Ureter (tissue), 1 donor: ENCODE measurements at regions not wholly inside any gene's neighbourhood (a gene's known extent, or its start where the extent isn't known, plus 50 kb on each side); places are given as distances from the start of the nearest gene placed in this dataset.
"Not testable (repeated sequence)": the region's sequence is repeated elsewhere in the genome, so short reads cannot be mapped to it uniquely, and the experiment has no call there.

Experiments
- DNase-seq: peaks from one replicate; pipeline ENCODE4 v3.0.0-alpha.2; 2020; ENCODE audit warnings: low spot score
- donor health status: DM: yes; HTN: yes; CAD: no.

DNA sequence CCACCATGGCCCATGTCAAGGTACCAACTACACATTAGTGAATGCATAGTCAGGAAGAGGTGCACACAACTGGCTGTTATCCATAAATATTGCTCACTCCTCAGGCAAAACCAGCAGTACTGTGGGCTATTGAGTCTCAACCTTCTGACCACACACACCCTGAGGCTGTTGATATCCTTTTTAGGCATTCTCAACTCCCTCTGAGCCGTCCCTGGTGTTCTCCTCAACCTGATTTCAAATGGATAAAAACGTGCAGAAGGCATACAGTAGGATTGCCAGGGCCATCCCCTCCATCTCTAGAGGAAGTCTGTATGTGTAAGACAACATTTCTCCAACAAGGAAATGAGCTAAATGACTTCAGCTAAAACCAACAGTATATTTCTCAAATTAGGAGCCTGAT, 98.7 kb upstream of the KLHL13 start:
- DNase-seq = no peak

DNA sequence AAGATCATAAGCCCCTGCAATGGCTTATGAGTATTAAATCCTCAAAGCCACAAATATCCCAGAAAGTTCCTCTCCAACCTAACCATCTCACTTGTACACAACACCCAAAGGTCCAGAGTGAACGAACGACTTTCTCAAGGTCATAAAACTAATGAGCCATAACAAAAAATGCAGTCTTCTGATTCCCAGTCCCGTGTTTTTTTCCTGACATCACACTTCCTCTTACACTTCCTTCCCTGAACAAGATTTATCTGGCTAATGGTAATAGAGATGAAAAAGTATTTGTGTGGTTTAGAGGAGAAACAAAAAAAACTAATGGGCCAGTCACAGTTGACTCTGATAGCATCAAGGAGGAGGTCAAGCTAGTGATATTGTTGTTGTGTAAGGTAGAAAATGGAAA, 99.5 kb upstream of the KLHL13 start:
- no peak for DNase-seq

DNA sequence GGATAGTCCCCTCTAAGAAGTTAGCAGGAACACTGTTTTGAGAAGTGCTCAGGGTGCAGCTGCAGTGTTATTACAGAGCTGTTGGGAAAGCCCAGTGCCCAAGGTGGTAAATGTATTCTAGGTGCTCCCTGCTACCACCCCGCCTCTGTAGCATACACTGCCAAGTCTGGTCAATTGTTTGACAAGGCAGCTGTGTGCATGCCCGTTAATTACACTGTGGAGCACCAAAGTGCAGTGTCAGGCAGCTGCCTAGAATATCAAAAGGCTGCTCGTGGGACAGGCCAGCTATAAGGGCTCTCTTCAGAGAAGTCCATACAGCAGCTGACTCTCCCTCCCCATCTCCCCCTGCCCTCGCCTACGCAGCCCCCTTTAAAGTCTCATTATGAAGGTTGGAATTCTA, 99.9 kb upstream of the KLHL13 start:
- no peak for DNase-seq

DNA sequence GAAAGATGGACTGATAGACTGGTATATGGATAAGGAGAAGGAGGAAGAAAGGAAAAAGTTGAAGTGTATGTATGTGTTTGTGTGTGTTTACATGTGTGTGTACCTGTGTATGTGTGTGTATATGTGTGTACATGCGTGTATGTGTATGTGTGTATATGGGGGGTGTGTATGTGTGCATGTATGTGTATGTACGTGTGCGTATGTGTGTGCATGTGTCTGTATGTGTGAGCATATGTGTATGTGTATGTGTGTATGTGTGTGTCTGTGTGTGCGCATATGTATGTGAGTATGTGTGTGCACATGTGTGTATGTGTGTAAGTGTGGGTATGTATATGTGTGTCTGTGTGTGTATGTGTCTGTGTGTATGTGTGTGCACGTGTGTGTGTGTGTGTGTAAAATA, 101.5 kb upstream of the KLHL13 start:
- DNase-seq = no peak

DNA sequence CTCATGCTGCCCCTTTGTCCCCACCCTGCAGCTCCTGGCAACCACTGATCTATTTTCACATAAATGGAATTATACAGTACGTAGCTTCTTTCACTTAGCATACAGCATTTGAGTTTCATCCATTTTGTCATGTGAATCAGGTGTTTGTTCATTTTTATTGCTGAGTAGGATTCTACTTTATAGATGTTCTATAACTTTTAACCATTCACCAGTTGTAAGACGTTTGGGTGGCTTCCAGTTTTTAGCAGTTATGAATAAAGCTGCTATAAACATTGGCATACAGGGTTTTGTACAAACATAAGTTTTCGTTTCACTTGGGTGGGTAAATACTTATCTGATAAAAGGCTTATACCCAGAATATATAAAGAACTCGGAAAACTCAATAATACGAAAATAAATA, 102.3 kb upstream of the KLHL13 start:
- no peak for DNase-seq

DNA sequence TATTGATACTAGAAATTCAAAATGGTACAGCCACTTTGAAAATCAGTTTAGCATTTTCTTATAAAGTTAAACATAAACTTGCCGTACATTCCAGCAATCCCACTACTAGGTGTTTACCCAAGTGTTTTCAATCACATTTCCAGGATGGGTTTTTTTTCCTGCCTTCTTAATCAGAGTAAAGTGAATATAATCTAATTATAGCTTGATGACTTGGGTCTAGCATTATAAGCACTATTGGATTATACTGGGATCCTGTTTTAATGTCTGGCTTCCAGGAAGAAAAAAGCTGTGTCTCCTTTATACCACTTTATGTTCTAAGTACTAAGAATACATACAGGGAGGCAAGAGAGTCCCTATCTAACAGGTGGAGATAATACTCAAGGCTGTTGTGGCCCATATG, 103.3 kb upstream of the KLHL13 start:
- DNase-seq = no peak

DNA sequence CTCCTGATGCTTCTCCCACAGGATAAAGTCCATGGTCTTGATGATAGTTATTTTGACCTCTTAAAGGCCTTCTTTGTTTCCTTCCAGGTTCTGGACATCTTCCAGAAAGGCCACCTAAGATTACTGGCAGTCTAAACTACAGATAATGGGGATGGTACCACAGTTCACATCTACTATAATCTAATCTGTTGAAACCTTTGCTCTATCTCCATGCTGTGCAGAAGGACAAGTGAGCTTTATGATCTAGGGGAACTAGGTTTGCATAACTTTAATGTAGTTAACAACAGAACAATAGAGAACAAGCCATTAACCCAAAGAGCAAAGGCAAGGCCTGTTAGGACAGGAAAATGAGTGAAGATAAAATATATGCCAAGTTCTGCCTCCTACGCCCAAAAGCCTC, 103.9 kb upstream of the KLHL13 start:
- DNase-seq = no peak

DNA sequence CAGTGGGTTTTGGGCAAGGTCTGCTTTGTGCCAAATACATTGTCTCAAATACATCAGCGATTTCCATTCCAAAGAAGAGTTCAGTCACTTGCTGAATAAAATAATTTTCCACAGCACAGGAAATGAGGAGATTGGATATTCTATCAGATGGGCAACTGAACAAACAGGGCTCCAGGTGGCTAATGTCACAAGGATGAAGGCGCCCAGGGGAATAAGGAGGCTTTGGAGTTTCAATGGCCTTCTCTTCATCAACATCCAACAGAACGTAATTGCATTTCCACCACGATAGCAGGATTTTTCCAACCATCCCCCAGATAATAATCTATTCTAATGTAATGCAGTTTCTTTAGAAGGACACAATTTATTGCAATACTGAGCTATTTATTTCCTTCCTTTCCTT, 104.7 kb upstream of the KLHL13 start:
- no peak for DNase-seq

DNA sequence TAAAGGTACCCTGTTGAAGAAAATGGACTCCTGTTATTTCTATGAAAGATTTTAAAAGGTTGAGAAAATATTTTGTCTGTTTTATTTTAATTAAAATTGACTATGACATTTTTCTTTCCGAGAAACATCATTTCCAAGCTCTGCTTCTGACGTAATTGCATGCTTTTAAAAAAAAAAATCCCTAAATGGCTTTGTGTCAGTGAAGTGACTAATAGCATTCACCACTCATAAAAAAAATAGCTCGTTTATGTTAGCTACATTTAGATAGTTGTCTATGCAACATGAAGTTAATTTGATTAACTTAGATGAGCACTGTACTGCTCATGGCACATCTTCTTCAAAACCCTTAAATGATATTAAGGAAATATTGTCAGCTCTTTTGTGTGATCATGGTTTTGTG, 105.1 kb upstream of the KLHL13 start:
- DNase-seq = no peak

DNA sequence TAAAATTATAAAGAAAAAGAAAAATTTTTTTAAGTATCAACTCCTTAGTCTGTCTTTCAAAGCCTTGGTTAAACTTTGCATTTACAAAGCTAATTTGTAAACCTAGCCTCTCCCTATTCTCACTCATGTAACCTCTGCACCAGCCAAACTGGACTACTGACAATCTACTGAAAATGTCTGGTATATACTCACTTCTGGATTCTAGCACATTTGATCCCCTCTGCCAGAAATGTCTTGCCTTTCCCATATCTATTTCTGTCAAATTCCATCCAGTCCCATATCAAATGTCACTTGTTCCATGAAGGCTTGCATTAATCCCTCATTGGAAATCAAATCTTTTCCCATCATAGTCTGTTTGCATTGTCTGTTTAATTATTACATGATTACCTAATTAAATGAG, 105.8 kb upstream of the KLHL13 start:
- no peak for DNase-seq

DNA sequence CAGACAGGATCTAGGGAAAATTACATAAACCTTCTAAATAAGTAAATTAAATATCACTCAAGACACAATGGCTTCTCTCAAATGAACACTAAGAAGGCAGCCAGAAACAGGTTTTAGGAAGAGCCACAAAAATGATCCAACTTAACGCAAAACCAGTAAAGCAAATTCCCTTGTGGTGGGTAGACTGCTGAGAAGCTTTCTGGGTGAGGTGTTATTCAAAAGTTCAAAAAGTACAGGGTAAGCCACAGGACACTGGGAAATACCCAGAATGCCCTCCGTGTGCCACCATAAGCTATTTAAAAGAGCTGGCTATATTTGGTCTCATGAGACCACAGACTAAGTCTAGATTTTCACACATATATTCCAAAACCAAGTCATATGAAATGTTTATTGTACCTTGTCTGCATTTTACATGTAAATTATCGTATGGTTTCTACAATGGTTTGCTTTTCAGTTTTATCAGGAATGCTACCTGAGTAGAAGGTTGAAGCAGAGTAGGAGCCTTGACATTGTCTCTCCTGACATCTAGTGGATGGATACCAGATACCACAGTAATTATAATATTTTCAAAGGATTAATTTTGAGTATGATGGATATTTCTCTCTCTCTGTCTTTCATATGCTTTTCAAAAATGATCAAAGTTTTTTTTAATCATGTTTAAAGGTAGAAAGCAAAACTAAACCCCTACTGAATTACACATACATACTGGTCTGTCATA, 109.3 kb upstream of the KLHL13 start:
- no peak for DNase-seq

DNA sequence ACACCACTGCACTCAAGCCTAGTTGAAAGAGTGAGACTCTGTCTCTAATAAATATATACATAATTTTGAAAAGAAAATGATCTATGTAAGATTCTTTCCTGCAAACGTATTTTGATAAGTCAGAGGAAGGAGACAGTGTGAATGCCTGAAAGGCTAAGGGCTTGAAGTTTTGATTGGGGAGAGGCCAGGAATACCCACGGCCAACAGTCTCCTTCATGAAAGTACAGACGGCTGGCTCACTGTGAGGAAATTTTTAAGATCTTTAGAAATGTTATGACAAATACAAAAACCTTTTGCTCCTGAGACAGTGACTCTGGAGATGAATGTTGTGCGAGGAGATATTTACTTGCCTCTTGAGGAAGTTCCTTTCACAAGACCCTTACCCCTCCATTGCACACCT, 111.4 kb upstream of the KLHL13 start:
- DNase-seq = no peak

DNA sequence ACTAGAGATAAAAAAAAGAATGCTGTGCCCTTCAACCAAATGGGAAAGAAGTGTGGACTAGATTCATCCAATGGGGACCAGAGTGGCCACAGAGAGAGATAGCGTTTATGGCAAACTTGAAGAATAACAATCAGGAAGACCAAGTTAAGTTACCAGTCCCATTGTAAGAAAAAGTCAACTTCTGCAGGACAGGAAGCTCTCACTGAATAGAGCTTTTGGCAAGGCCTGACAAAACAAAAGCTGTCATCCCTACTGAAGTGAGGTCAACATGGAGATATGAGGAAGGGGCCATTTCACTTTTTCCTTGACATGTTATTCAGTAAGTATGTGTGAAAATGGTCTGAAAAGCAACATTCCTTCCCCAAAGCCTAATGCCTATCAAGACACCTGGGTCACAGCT, 111.8 kb upstream of the KLHL13 start:
- DNase-seq = no peak

DNA sequence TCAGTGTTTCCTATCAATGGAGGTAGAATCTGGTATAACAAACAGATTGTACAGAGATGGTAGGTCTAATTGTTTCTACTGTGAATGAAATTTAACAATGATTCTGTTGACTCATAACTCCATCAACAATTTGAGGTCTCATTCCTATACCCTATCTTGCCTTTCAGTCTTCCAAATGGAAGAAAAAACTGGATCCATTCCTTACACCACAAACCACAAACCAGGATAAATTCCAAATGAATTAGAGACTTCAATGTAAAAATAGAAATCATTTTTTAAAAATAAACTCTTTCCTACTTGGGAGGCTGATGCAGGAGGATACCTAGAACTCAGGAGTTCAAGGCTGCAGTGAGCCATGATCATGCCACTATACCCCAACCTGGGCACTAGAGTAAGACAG, 114.4 kb upstream of the WDR44 start:
- no peak for DNase-seq

DNA sequence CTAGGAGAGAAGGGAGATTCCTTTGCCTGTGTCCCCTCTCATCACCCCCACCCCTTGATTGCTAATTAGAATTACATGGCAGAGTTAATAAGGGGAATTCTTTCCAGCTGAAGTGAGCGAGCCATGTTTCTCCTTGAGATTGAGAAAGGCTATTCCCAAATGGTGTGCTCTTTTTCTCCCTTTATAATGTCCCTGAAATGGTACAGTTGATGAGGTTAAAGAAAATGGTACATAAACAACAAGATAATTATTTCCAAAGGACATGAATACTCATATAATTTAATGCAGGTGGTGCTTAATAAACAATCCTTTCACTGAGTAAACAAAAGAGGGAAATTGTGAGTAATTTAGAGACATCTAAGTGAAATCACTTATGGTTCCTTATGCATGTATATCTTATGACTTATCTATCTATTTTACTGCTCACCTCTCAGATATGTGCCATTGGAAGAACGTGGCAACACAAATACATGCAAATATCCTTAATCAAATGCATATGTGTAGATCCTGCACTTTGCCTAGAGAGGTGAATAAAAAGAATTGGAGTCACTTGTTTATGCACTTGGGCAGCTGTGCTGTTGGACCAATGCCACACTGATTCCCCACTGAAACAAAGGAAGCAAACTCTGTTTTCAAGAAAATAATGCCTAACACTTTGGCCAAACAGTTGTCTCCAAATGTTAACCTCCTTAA, 106.6 kb upstream of the WDR44 start:
- DNase-seq = no peak

DNA sequence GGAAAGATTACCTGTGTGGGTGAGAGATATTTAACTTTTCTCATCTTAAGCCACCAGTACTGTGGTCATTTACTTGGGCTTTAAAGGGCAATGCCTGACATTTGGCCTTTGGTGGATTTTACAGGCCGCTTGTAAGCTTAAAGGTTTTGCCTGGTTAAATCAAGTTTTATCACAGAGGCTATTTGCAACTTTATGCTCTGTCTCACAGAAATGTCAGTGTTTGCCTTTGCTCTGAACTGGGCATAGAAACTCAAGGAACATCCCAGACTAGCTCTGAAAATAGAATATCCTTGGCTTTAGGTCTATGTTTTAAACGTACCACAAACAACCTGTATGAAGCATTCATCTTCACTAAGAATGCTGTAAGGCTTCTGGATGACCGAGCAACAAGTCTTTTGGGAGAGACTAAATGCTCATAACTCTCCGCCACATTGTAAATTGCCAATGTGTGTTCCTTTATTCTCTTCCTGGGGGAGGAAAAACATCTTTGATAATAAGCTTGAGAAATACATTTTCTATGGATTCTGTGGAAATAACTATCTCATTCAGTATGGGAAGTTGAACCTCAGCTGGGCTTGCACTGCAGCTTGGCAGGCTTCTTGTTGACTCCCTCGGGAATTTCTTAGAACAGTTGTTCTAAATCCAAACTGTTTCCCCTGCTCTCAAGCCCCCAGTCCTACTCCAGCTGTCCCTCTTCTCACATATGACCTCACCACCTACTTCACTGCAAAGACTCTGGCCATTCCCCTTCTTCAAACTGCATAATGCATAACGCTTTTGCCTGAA, 105.8 kb upstream of the WDR44 start:
- no peak for DNase-seq

DNA sequence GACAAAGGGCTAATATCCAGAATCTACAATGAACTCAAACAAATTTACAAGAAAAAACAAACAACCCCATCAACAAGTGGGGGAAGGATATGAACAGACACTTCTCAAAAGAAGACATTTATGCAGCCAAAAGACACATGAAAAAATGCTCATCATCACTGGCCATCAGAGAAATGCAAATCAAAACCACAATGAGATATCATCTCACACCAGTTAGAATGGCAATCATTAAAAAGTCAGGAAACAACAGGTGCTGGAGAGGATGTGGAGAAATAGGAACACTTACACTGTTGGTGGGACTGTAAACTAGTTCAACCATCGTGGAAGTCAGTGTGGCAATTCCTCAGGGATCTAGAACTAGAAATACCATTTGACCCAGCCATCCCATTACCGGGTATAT, 98.9 kb upstream of the WDR44 start:
- DNase-seq = not testable (repeated sequence)

DNA sequence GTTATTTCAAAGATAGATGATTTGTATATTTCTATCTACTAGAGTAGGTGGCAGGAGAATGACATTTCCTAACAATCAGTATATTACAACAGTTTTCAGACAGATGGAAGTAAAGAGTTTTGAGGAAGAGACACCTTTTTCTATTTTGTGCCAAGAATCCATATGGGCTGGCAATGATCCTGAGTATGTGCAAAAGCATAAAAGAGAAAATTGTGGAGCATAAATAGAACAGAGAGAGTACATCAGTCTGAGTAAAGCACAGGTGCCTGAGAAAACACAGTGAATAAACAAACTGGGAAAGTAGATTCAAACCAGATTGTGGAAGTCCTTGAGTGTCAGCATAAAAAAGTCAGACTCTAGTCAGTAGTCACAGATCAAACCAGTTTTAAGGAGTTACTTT, 96.8 kb upstream of the WDR44 start:
- no peak for DNase-seq

DNA sequence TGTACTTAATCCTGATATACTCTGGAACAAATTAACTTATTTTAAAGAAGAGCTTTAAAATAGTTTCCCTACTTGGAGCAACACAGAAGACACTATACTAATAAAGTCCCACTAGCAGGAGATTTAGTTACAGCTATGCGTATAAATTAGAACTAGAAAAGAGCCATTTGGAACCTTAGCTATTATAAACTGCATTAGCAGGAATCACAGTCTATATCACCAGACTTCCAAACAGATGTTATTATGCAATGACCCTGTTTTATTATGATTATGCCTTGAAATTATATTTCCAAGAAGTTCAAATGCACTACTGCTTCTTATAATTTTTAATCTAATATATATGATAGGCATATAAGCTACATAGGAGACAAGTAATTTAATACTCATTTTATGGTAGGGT, 95.5 kb upstream of the WDR44 start:
- no peak for DNase-seq

DNA sequence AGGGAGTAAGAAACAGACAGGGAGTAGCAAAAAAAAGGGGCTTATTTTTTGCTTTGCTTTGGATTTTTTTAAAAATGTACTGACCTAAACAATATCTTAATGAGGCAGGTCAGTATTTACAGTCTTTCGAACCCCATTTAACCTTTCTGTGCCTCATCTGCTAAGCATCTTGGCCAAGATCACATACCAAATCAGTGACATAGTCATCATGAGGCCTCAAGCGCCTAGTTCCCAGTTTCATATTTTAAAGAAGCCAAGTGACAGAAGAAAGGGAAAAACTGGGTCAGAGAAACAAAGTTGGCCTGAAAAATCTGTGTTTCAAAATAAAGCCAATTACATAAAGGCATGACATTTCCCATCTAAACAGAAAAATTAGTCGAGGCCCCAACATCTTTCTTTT, 94.6 kb upstream of the WDR44 start:
- no peak for DNase-seq

DNA sequence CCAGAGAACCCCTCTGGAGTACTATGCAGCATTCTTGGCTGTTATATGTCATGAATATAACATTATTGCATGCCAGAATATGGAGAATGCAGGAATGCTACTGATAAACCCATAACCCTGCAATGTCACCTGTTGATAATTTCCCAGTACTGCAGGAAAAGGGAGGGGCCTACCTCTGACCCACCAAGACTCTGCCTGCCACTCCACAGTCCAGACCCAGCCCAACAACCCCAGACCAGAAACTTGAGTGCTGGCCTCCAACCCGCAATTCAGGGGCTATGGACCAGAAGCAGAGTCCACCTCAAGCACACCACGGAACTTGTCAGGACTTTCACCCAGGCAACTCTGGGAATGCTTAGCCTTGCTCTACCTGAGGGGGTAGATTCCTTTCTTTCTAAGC, 92.9 kb upstream of the WDR44 start:
- no peak for DNase-seq

DNA sequence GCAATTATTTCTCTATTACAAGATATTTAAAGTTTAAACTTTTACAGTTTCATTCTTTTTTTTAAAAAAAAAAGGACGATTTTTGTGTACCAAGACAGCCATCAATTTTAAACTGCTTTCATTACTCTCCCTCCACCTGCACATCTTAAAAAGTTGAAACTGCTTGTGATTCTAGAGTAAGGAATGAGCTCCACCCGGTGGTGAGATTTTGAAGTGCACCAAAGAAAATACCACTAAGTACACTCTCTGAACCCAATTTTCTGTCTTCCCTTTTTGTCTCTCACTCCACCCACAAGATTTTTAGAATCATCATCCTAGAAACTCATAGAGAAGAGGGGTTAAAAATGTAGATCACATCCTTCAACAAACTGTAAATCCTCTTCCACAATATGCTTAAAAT, 91.3 kb upstream of the WDR44 start:
- peak; percentile 61 for DNase-seq

DNA sequence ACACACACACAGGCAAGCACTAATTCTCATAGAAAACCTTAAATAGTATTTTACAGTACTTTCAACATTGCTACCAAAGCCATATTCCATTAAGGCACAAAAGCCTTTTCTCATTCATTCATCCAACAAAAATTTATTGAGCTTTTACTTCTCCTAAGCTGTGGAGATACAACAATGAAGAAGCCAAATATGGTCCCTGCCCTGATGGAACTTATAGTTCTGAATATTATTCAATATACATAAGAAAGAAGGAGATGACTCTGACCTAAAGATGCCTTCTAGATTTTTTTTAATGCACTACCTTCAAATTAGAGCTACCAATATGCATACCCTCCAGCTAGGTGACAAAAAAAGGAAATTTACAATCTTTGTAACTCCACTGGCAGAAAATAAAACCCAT, 90.0 kb upstream of the WDR44 start:
- no peak for DNase-seq
